Activated CD4-positive, alpha-beta T cell treated with anti-CD3 and anti-CD28 coated beads, Interleukin-2, amount 50 U/mL, for 24 hours (primary cell): ENCODE measurements at regions not wholly inside any gene's neighbourhood (a gene's known extent, or its start where the extent isn't known, plus 50 kb on each side); places are given as distances from the start of the nearest gene placed in this dataset.
"Not testable (repeated sequence)": the region's sequence is repeated elsewhere in the genome, so short reads cannot be mapped to it uniquely, and the experiment has no call there.

Experiments used
- DNase-seq, 2 donors: peaks; one replicate each; pipeline ENCODE4 v3.0.0-alpha.2; 2020; ENCODE audit warnings: low read depth in 1 of 2, low spot score in 1 of 2

DNA sequence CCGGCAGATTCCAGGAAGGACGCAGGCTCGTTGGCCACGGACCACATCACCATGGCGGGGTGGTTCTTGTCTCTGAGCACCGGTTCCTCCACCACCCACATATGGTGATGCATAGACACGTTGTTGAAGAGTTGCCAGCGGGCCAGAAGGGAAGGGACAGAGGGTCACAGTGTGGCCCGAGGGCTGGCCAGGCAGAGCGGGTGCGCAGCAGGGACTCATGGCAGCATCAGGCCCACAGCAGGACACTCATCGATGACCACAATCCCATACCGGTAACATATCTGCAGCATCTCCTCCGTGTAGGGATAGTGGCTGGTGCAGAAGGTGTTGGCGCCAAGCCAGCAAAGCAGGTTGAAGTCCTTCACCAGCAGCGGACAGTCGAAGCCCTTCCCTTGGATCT is 469.2 kb upstream of the FAM174A start:
- DNase-seq = not testable (repeated sequence)

DNA sequence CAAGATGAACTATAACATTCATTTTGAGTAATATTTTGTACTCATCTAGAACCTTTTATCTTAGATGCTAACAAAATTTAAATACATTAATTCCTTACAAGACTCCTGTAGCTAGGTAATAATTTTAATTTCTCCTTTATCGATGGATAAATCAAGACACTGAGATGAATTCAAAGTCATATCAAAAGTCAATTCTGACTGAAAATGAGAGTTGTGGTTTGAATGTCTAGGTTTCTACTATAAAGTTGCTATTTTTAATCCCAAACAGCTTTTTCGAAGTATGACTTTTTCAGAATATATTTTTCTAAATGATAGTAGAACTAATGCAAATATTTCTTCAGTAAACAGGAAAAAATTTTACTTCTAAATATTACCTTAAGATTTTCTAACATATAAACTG is 491.7 kb upstream of the FAM174A start:
- DNase-seq = no peak

DNA sequence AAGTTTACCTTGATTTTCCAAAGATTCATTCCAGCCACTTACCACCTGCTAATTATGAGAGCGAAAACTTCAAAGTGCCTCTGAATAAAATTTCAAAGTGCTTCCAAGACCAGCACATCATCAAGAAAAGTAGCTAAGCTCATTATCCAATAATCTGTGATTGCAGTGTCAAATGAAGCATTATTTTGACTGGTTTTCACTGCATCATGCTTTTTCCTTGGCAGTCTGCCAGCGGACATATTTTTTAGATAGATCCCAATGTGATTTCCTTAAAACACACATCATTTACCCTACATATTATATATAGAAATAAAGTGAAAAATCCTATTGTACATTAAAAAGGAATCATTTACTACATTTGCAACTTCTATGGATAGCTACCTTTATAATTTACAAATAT is 508.6 kb upstream of the FAM174A start:
- DNase-seq = no peak

DNA sequence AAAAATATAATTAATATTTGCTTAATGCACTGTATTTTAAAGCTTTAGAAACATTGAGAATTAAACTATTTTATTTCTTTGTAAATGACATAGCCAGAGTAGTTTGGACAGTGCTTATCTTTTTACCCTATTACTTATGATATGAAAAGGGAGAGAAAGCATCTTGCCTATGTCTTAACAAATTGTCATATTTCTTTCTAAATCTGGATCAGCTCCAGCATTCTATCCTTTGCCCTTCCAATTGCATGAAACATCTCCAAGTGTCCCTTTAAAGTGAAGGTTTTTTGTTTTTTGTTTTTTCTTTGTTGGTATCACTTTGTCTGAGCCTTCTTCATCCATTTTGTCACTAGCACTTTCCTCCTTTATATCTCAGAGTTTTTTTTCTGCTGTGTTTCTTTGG is 511.6 kb upstream of the FAM174A start:
- no peak for DNase-seq

DNA sequence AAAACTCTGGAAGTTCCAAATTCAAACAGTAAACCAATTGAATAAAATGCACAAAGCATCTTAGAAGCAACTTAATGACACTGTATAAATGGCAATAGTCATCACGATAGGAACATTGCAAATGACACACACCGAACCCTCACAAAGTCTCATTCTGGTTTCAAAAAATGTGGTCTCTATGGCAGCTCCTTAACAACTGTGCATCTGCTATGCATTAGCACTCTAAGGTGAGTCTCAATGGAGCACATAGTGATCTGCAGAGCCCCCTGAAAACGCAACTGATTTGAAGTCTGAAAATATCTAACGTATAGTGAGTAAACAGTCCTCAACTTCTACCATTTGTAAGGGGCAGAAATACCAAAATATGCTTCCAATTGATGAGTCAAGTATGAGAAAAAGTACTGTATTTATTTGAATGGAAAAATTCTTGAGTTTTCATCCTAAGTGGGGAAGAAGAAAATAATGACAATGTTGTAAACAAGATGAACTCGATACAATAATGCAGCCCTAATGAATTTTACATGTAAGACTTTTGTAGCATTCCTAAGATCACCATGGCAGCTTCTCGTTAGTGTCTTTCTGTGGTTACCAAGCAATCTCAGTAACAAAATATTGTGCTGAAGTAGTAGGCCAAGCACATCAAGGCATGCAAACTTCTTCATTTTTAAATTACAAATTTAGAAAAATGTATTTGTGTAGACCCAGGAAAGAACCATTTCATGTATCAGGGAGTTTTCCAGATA is 517.5 kb upstream of the FAM174A start:
- DNase-seq = no peak

DNA sequence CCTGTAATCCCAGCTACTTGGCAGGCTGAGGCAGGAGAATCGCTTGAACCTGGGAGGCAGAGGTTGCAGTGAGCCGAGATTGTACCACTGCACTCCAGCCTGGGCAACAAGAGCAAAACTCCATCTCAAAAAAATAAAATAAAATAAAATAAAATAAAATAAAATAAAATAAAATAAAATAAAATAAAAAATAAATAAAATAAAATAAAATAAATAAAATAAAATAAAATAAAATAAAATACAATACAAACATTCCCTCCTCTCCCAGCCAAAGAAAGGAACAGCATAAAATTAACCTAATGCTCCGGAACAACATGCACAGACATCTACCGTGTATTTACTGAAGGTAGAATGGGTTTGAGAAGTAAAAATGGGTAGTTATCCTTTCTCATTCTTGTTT is 521.9 kb upstream of the FAM174A start:
- not testable (repeated sequence) for DNase-seq

DNA sequence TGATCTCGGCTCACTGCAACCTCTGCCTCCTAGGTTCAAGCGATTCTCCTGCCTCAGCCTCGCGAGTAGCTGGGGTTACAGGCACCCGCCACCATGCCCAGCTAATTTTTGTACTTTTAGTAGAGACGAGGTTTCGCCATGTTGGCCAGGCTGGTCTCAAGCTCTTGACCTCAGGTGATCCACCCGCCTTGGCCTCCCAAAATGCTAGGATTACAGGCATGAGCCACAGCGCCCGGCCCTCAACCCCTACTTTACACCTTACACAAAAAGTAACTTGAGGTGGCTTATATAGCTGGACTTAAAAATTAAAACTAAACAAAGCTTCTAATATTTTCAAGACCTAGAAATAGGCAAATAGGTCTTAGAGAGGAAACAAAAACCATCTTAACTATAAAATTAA is 524.0 kb upstream of the FAM174A start:
- not testable (repeated sequence) for DNase-seq

DNA sequence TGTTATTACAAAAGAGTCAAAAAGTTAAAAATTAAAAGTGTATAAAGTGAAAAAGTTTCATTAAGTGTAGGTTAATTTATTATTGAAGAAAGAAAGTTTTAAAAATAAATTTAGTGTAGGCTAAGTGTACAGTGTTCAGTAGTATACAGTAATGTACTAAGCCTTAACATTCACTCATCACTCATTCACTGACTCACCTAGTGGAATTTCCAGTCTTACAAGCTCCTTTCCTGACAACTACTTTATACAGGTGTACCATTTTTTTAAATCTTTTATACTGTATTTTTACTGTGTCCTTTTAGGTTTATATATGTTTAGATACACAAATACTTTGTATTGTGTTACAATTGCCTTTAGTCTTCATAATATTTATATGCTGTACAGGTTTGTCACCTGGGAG is 530.2 kb upstream of the FAM174A start:
- no peak for DNase-seq

DNA sequence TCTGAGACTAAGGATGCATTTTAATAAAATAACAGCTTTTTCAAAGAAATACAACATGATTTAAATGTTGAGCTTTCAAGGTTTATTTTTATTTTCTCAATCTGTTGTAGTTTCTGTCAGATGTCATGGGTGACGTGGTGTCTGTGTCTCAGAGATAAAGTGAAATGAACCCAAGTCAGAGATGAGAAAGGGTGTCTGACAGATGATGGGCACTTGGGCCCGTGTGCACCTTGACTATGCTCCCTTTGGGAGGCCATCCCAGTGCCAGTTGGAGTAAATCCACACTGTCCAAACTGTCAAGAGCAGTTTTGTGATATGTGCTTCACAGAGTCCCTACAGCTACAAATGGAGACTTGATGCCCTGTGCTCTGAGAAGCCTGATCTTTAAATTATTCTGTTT is 536.9 kb upstream of the FAM174A start:
- no peak for DNase-seq

DNA sequence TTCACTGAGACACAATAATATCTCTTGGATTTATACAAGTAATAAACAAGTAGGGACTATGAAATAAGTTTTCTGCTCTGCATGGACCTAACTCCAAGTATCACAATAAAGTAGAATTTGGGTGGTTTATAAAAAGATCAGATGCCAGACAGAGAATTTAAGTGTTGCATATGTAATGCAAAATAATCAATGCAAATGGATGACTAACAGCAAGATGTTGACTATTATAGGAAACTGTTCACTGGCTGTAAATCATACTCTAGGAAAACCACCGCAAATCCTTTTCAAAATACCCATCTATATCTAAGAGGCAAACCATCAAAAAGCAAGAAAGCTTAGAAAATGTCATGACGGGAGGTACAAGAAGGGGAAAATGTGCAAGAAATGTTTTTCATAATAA is 539.8 kb upstream of the FAM174A start:
- no peak for DNase-seq

DNA sequence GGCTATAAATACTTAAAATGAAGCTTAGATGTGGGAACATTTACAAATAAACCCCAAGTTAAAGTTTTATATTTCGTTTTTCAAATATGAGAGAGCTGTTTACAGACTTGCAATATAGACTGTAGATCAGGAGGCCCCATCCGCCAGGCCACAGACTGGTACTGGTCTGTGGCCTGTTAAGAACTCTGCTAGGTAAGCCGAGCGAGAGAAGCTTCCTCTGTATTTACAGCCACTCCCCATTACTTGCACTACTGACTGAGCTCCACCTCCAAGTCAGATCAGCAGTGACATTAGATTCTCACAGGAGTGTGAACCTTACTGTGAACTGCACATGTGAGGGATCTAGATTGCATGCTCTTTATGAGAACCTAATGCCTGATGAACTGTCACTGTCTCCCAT is 561.4 kb upstream of the FAM174A start:
- no peak for DNase-seq

DNA sequence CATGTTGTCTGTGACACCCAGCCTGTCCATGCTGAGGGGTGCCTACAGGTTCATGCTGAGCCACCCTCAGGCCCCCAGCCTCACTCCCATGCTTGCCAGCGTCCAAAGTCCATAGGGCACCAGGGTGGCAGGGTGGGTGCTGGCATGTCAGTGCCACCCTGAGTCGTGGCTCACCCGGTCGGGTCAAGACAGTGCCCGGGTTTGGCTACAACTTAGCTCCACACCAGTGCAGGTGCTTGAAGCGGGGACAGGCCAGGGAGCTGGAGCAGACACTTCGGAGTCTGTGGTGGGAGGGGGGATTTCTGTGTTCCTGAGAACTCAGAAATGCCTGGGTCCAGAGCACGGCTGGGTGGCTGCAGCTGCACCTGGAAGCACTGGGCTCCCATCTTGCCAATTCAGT is 579.2 kb upstream of the FAM174A start:
- DNase-seq = no peak

DNA sequence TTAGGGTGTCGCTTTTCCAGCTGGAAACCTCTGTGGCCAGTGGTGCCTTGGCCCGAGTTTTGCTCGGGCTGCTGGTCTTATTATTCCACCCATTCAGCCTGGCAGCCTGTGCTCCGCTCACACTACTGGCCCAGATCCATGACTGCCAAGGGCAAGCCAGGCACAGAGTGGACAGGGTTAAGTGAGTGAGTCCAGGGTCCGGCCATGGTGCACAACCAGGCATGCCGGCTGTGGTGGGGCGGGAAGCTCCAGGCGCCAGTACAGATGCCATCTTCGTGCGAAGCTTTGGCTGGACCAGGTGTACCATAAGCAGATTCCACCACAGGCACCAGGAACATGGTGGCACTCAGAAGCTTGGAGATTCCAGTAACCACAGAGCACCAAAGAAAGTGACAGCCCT is 580.2 kb upstream of the FAM174A start:
- no peak for DNase-seq

DNA sequence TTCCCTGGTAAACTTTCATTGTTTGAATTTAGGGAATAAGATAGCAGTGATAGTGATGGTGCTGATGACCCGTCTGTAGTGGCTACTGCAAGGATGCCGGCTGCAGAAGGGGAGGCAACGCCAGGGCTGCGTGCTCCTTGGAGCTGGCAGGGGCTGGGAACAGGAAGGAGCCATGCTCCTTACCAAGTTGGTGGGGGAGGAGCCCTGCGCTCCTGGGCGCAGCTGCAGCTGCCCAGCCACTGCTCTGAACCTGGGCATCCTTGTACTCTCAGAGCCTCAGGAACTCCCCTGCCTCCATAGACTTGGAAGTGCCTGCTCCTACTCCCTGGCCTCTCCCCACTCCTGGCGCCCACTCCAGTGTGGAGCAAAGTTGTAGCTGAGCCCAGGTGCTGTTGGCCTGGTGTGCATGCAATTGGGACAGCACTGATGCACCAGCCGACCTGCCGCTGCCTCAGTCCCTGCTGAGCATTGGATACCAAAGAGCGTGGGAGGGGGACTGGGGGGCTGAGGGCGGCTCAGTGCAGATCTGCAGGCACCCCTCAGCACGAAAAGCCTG is 585.1 kb upstream of the FAM174A start:
- no peak for DNase-seq

DNA sequence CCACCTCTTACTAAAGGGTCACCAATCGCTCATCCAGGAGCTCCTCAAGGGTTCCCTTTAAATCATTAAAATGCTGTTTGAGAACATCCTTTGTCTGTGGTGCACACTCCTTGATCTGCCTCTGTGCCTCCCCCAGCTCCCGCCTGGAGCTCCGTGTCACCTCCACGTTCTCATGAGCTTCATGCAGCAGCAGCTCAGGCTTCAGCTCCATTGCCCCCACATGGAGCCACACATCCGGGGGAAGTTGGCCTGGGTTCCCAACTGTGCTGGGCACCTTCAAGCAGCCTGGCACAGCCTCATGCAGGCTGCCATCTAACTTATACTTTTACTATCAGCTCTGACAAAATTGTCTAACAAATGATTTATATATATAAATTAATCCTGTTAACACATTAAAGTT is 585.8 kb upstream of the FAM174A start:
- no peak for DNase-seq

DNA sequence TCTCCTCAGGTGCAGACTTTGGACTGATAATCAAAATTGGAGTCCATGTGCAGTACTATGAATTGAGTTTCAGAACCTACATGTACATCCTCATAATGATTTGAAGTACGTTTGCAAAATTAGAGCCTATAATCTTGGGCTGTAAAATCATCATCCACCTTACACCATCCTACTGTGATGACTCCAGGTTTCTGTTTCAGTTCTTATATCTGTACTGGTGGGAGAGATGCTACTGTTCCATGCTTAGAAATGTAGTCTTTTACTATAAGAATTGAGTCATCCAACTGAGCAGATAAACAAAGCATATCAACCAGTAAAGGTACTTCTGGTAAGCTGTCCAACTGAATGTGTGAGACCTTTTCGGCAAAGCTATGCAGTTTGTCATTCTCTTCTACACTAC is 586.3 kb upstream of the FAM174A start:
- no peak for DNase-seq

DNA sequence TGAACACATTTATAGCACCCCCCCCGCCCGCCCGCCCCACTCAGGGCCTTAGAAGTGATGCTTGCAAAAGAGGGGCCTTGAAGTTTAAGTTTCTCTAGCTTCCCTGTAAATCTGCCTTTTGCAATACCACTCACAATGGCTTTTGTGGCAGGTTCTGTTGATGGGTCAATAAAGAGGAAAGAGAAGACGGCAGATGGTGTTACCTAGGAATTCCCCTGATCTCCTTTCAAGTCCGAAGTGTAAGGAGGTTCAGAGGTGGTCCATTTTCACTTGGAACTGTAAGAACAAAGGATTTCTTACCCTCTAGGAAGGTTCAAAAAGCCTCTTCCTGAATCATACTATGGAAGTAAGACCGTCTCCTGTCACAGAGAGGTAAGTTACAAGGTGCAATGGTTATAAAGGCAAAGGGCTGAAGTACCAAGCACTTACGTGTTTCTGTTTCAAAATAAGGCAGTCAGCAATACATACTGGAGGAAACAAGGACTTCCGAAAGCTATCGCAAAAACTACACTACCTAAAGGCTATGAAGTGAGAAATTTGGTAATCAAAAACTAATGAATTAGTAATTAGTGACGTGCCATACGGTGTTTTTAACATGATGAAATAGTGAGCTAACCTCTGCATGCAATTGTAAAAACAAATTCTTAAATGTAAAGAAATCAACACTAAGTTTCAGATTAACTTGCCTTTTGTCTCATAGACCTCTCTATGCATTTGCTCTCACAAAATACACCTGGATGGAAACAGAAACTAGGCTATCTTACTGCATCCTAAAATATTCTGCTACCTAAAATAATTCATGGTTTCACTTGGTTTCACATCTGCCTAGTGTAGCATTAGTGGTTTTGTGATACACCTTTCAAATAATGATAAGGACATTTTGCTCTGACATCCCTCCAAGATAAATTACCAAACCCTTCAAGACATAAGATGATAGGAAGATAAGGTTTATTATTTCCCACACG is 589.4 kb upstream of the FAM174A start:
- DNase-seq = no peak

DNA sequence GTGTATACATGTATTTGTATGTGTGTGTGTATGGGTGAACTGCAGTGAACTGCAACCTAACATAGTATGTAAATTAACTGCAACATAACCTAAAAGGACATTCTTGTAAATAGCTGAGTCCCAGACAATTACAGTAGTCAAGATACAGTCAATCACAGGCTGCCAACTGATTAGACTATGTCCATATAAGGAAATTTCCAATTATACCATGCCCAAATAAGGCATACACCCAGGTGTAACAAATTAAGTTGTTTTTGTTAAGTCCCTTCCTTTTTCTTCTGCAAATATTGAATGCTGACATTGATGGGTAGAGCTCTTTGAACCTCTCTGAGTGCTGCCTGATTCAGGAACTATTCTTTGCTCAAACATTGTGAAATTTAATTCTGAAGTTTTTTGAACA is 594.6 kb upstream of the FAM174A start:
- DNase-seq = no peak

DNA sequence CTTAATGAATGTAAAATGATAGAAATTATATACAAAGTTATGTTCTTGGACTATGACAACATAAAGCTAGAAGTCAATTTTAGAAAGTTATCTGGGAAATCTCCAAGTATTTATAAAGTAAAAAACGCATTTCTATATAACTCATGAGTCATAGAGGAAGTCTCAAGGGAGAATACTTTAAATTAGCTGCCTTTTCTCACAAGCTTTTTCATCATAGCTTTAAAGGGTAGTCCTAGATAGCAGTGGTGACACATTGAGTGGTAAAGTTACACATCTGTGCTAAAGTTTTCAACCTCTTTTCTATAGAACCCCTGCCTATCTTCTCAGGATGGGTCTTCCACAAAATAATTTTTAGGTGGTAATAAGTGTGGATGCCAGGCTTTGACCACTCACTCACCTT is 598.3 kb upstream of the FAM174A start:
- no peak for DNase-seq

DNA sequence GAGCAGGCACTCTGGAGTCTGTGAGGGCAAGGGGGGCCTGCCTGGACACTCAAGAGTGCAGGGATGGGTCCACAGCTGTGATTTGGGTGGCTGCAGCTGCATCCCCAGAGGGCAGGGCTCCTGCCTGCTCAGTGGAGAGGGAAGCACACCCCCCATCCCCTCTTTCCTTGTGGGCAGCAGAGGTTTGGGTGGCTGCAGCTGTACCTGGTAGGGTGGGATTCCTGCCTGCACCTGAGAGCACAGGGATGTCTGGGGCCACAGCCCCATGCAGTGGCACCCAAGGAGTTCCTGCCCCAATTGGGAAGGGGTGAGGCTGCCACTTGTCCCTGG is 605.4 kb upstream of the FAM174A start:
- DNase-seq = no peak

DNA sequence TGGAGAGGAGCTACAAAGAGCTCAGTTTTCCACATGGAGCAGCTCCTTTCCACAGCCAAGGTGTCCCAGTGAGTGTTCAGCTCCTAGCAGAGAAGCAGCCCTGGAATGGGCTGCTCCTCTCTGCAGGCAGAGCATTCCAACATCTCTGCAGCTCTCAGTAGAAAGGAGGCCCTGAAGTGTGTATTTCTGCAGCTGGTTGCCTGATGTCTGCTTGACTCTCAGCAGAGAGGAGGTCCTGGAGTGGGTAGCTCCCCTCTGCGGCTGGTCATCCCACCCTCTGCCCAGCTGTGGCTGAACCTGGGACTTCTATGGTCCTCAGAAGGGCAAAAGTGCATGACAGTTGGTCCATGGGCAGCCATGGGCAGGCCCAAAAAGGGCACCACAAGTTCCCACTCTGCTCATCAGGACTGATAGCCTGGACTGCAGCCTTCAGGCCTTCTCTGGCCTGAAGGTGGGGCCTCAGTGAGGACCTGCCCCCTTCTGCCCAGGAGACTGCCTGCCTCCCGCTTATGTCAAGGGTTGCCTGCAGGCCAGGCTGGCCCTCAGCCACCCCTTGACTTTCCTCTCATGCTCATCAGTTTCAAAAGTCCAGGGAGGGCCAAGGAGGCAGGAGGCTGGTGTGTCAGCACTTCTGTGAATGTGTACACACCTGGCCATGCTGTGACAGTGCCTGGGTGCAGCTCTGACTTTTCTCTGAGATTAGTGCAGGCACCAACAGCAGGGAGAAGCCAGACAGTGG is 605.9 kb upstream of the FAM174A start:
- no peak for DNase-seq

DNA sequence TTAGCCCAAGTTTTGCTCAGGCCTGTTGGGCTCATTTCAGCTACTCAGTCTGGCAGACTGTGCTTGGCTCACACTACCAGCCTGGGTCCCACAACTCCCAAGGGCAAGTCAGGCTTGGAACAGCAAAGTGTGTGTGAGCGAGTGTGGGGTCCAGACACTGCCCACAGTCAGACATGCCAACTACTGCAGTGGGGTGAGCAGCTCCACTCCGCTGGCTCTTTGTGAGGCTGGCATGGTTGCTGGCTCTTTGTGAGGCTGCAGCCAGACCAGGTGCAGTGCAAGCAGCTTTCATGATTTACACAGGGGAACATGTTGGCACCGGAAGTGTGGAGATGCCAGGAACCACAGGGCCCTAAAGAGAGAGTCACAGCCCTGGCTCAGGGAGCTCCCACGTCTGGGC is 606.7 kb upstream of the FAM174A start:
- no peak for DNase-seq
